HFF-Myc (cell line): ENCODE measurements at regions not wholly inside any gene's neighbourhood (a gene's known extent, or its start where the extent isn't known, plus 50 kb on each side); places are given as distances from the start of the nearest gene placed in this dataset.

Experiments used
- DNase-seq: peaks from one replicate; pipeline ENCODE4 v3.0.0-alpha.2; 2011; ENCODE audit warnings: low read depth; ENCODE audit errors: extremely low read depth
- H3K4me3 ChIP-seq: replicated peaks from 2 replicates; pipeline ENCODE4 v1.5.1; 2011; ENCODE audit warnings: low read depth, mild to moderate bottlenecking, control low read depth, low read length
- TF ChIP-seq, protein P1 (sequence below): IDR thresholded peaks from 2 replicates; pipeline ENCODE4 v1.5.1; 2012; ENCODE audit warnings: mild to moderate bottlenecking, low read depth, low read length, control low read depth; ENCODE audit errors: missing control alignments

DNA sequence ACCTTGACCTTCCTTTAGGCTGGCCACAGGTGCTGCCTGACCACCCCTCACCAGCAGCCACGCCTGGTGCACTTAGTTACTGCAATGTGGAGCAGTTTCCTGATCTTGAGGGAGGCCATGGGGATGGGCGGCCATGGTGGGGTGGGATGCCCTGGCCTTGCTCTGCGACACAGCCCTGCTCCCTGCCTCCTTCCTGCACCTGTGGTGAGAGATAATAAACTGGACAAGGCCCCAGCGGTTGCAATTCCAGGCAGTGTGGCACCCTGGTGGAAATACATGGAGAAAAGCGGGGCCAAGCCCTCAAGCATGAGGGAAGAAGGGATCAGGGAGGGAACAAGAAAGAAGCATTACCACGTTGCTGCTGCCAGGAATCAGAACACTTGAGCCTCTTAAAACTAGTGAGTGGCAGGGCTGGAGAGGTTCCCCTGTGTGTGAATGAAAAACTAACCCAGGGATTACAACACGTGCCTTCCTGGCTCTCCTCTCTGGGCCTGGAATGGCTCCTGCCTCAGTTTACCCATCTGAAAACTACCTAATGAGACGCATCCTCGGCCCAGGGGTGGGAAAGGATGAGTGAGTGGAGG lies 213.2 kb downstream of the LY86 start:
- TF ChIP-seq, protein P1, sequence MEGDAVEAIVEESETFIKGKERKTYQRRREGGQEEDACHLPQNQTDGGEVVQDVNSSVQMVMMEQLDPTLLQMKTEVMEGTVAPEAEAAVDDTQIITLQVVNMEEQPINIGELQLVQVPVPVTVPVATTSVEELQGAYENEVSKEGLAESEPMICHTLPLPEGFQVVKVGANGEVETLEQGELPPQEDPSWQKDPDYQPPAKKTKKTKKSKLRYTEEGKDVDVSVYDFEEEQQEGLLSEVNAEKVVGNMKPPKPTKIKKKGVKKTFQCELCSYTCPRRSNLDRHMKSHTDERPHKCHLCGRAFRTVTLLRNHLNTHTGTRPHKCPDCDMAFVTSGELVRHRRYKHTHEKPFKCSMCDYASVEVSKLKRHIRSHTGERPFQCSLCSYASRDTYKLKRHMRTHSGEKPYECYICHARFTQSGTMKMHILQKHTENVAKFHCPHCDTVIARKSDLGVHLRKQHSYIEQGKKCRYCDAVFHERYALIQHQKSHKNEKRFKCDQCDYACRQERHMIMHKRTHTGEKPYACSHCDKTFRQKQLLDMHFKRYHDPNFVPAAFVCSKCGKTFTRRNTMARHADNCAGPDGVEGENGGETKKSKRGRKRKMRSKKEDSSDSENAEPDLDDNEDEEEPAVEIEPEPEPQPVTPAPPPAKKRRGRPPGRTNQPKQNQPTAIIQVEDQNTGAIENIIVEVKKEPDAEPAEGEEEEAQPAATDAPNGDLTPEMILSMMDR, result no peak
- no peak overlapping the region for H3K4me3 ChIP-seq
- no peak for DNase-seq

- H3K4me3 ChIP-seq, result no peak overlapping the region
- no peak for DNase-seq
- TF ChIP-seq, protein P1, result no peak
Observed at GRCh38 chr6:6803180-6803977, 214.9 kb downstream of the LY86 start.

- H3K4me3 ChIP-seq, result no peak overlapping the region
- DNase-seq, result no peak
- TF ChIP-seq, protein P1, result no peak
Observed at GRCh38 chr6:6804843-6805615, 216.5 kb downstream of the LY86 start.

DNA sequence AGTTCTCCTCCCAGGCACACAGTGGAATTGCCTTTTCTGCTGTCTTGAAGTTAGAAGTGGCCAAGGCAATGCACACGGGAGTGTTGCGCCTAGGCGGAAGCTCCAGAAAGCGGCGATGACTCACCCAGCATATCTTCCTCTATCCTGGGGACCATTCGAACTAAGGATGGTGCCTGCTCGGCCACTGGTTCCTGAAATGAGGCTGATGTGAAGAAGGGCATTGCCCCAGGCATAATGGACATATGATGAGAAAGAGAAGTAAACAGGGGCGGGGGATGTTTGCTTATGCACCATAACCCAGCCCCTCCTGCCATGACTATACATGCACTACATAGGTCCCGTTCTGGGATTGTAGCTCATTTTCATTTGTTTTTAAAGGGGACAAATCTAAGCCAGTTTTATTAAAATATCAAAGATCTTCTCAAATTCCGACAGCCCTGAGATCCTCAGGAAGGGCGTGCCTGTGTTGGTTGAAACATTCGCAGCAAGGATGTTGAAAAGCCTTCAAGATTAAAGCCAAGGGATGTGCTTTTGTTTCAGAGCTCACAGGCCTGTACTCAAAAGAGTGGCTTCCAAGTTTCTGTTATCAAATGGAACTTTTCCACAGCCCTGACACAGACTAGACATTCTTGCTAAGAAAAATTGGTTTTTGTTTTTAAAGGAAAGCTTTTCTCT lies 218.5 kb downstream of the LY86 start:
- no peak overlapping the region for H3K4me3 ChIP-seq
- TF ChIP-seq, protein P1, result no peak
- no peak for DNase-seq

- TF ChIP-seq, protein P1, result no peak
- no peak overlapping the region for H3K4me3 ChIP-seq
- DNase-seq, result no peak
Observed at GRCh38 chr6:6808343-6808742, 219.8 kb downstream of the LY86 start.

GRCh38 chr6:6808915-6809314 lies 220.4 kb downstream of the LY86 start:
- TF ChIP-seq, protein P1, result no peak
- DNase-seq, result no peak
- no peak overlapping the region for H3K4me3 ChIP-seq
